Transverse colon (tissue), 4 donors: ENCODE measurements at regions not wholly inside any gene's neighbourhood (a gene's known extent, or its start where the extent isn't known, plus 50 kb on each side); places are given as distances from the start of the nearest gene placed in this dataset.

ENCODE experiments used
- DNase-seq: peaks from one replicate; pipeline ENCODE4 v3.0.0-alpha.2; 2019
- H3K27ac ChIP-seq, 4 donors: fragments of 200-600 bp; sonication (generic); 2 replicates each; pipeline ENCODE4 v1.5.1; 2016 to 2018; ENCODE audit warnings: inconsistent platforms in 4 of 4
- H3K27me3 ChIP-seq: fragments of 200-600 bp; sonication (generic); 2 replicates; pipeline ENCODE4 v1.5.1; 2017; ENCODE audit warnings: inconsistent platforms
- H3K36me3 ChIP-seq, 4 donors: fragments of 200-600 bp; sonication (generic); 2 replicates each; pipeline ENCODE4 v1.5.1; 2017 to 2019; ENCODE audit warnings: inconsistent platforms in 4 of 4
- H3K4me1 ChIP-seq, 4 donors: fragments of 200-600 bp; sonication (generic); 2 replicates each; pipeline ENCODE4 v1.5.1; 2017 to 2020; ENCODE audit warnings: inconsistent platforms in 4 of 4
- H3K4me3 ChIP-seq, 4 donors: fragments of 200-600 bp; sonication (generic); 1 replicate in 1 of 4; 2 replicates in 3 of 4; pipeline versions ENCODE4 v1.5.1 to v1.6.1; 2017 to 2019; ENCODE audit warnings: inconsistent platforms in 4 of 4
- H3K9me3 ChIP-seq, 2 donors: fragments of 200-600 bp; sonication (generic); 2 replicates each; pipeline ENCODE4 v1.5.1; 2017 to 2019; ENCODE audit warnings: inconsistent platforms in 2 of 2
- EP300 ChIP-seq: sonication (generic); formaldehyde crosslinking; IDR thresholded peaks from one replicate; pipeline ENCODE4 v1.6.1; 2017; ENCODE audit warnings: antibody characterized with exemption, low read depth
- POLR2A ChIP-seq: fragments of 450-650 bp; IDR thresholded peaks from one replicate; pipeline ENCODE4 v1.6.1; 2016; ENCODE audit warnings: antibody characterized with exemption, mild to moderate bottlenecking, moderate library complexity
- POLR2AphosphoS5 ChIP-seq, 3 donors: sonication (generic); formaldehyde crosslinking; IDR thresholded peaks; one replicate each; pipeline ENCODE4 v1.6.1; 2016; ENCODE audit warnings: antibody characterized with exemption in 3 of 3
- WGBS, 2 donors: methylation state at CpG; one replicate each; pipeline ENCODE4 v1.1.5; 2018; ENCODE audit warnings: low coverage in 1 of 2; 5-methylcytosine and 5-hydroxymethylcytosine counted together
- in situ Hi-C, 4 donors: fragments of 200-750 bp; cut with MboI; loops; one replicate each; pipeline versions ENCODE4 v1.15.0 to v1.15.1; 2017; ENCODE audit warnings: low sequenced_read_pairs in 3 of 4, low pct_ligation_motif_present in 1 of 4, low pct_unique_long_range_greater_than_20kb in 1 of 4
- intact Hi-C: fragments of 100-400 bp; cut with DNase I; formaldehyde crosslinking; loops from one replicate; pipeline ENCODE4 v1.15.1; 2023; ENCODE audit warnings: low total_unique reads
- TF ChIP-seq, protein P1 (sequence below), 5 experiments: fragments of 200-600 bp in 3 of 5; fragments of 450-650 bp in 2 of 5; sonication (generic) in 3 of 5; IDR thresholded peaks; 1 replicate in 2 of 5; 2 replicates in 3 of 5; pipeline ENCODE4 v1.5.1; 2016 to 2017; ENCODE audit warnings: antibody characterized with exemption in 5 of 5, inconsistent platforms in 3 of 5, mild to moderate bottlenecking in 2 of 5, moderate library complexity in 1 of 5

- no peaks in the 10 kb centered on the region for H3K36me3 ChIP-seq
- TF ChIP-seq POLR2AphosphoS5 (IDR thresholded peaks at IDR 0.05) (no peak), EP300 (no peak), POLR2A (no peak)
- TF ChIP-seq, protein P1, sequence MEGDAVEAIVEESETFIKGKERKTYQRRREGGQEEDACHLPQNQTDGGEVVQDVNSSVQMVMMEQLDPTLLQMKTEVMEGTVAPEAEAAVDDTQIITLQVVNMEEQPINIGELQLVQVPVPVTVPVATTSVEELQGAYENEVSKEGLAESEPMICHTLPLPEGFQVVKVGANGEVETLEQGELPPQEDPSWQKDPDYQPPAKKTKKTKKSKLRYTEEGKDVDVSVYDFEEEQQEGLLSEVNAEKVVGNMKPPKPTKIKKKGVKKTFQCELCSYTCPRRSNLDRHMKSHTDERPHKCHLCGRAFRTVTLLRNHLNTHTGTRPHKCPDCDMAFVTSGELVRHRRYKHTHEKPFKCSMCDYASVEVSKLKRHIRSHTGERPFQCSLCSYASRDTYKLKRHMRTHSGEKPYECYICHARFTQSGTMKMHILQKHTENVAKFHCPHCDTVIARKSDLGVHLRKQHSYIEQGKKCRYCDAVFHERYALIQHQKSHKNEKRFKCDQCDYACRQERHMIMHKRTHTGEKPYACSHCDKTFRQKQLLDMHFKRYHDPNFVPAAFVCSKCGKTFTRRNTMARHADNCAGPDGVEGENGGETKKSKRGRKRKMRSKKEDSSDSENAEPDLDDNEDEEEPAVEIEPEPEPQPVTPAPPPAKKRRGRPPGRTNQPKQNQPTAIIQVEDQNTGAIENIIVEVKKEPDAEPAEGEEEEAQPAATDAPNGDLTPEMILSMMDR (IDR thresholded peaks at IDR 0.05) = no peak
- no peaks in the 10 kb centered on the region for H3K9me3 ChIP-seq
- no peaks in the 10 kb centered on the region for H3K4me1 ChIP-seq
- H3K4me3 ChIP-seq = no peak overlapping the region
- H3K27me3 ChIP-seq = no peaks in the 10 kb centered on the region
- intact Hi-C loops (no loop called here), in situ Hi-C loops (no loop called here)
- DNase-seq = no peak
- H3K27ac ChIP-seq = no peak overlapping the region
- WGBS, 2 donors = 71 to 76% methylated on average over 4 of the region's 4 CpGs
These were observed 453.8 kb upstream of the MAP2 start for GRCh38 chr2:208970070-208970469.

DNA sequence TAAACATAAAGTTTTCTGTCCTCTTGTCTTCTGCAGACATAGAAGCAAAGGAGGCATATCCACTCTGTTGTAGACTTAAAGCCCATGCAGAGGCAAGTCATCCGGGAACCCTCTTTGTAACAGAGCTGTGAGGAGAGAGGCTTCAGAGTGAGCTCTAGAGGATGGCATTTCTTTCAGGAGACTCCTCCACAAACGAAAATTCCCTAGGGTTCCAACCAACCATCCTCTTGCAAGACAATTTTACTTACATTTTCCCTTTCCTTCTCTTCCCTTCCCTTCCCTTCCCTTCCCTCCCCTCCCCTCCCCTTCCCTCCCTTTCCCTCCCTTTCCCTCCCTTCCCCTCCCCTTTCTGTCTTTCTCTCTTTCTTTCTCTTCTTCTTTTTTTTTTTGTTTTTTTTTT, 446.3 kb upstream of the MAP2 start:
- WGBS, 2 donors = 58% methylated on average over 2 of the region's 2 CpGs; no CpG with 5 or more reads in 1 of the 2 donors
- no peak overlapping the region for H3K27ac ChIP-seq
- TF ChIP-seq, protein P1 (IDR thresholded peaks at IDR 0.05) = no peak
- TF ChIP-seq POLR2A (no peak), EP300 (no peak)
- intact Hi-C loops = no loop called here
- H3K27me3 ChIP-seq = no peaks in the 10 kb centered on the region
- DNase-seq = no peak
- H3K4me1 ChIP-seq = no peaks in the 10 kb centered on the region
- H3K36me3 ChIP-seq = no peaks in the 10 kb centered on the region
- in situ Hi-C loops = no loop called here
- no peak overlapping the region for H3K4me3 ChIP-seq
- H3K9me3 ChIP-seq = no peaks in the 10 kb centered on the region

GRCh38 chr2:208978946-208979345, 444.9 kb upstream of the MAP2 start:
- Histone ChIP-seq H3K4me1 (no peaks in the 10 kb centered on the region), H3K36me3 (no peaks in the 10 kb centered on the region), H3K27me3 (no peaks in the 10 kb centered on the region), H3K4me3 (no peak overlapping the region), H3K9me3 (no peaks in the 10 kb centered on the region), H3K27ac (no peak overlapping the region)
- in situ Hi-C loops = no loop called here
- intact Hi-C loops = no loop called here
- no peak for DNase-seq
- no peak for TF ChIP-seq POLR2A
- no peak for TF ChIP-seq EP300
- TF ChIP-seq, protein P1 (IDR thresholded peaks at IDR 0.05) = no peak
- no peak for TF ChIP-seq POLR2AphosphoS5 (IDR thresholded peaks at IDR 0.05)

DNA sequence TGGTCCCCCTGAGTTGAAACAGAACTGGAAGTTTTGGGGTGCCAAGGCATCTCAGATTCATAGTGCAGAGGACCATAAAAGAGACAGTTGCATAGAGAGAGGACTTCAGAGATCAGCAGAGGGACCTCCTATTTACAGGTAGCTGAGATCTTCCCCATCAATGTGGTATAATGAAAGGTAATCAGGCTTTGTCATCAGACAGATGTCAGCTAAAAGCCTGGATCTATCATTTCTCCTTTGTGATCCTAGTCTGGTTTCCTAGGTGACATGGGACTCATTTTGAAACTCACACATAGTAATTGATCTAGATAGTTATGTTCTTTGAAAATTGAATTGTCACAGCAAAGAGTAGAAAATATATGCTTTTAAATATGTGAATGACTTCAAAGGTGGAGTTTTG, 443.5 kb upstream of the MAP2 start:
- Histone ChIP-seq H3K27me3 (no peaks in the 10 kb centered on the region), H3K9me3 (no peaks in the 10 kb centered on the region), H3K27ac (no peak overlapping the region), H3K36me3 (no peaks in the 10 kb centered on the region), H3K4me3 (no peak overlapping the region), H3K4me1 (no peaks in the 10 kb centered on the region)
- intact Hi-C loops = no loop called here
- in situ Hi-C loops = no loop called here
- no peak for TF ChIP-seq EP300
- TF ChIP-seq POLR2AphosphoS5 (IDR thresholded peaks at IDR 0.05) = no peak
- TF ChIP-seq, protein P1 (IDR thresholded peaks at IDR 0.05) = no peak
- no peak for TF ChIP-seq POLR2A
- no peak for DNase-seq
